Right lobe of liver (tissue), 6 donors: ENCODE measurements at regions not wholly inside any gene's neighbourhood (a gene's known extent, or its start where the extent isn't known, plus 50 kb on each side); places are given as distances from the start of the nearest gene placed in this dataset.
"Not testable (repeated sequence)": the region's sequence is repeated elsewhere in the genome, so short reads cannot be mapped to it uniquely, and the experiment has no call there.

Experiments used
- ATAC-seq, 4 donors: fragments of 200-7000 bp; cut with Tn5 transposase; one replicate each; pipeline ENCODE4 v1.9.1; 2020; ENCODE audit warnings: mild to moderate bottlenecking in 4 of 4, moderate library complexity in 4 of 4
- DNase-seq, 3 donors: peaks; one replicate each; pipeline ENCODE4 v3.0.0-alpha.2; 2020
- H3K27ac ChIP-seq, 3 donors: fragments of 200-600 bp; one replicate each; pipeline ENCODE4 v1.8.0; 2022
- H3K27me3 ChIP-seq, 2 donors: fragments of 200-600 bp; one replicate each; pipeline ENCODE4 v1.8.0; 2022
- H3K36me3 ChIP-seq, 4 donors: fragments of 200-600 bp; sonication (generic) in 1 of 4; one replicate each; pipeline versions ENCODE4 v1.5.1 to v1.8.0; 2017 to 2022; ENCODE audit warnings: control low read depth in 1 of 4
- H3K4me1 ChIP-seq, 4 donors: fragments of 200-600 bp; sonication (generic) in 1 of 4; one replicate each; pipeline versions ENCODE4 v1.5.1 to v1.8.0; 2017 to 2022; ENCODE audit warnings: control low read depth in 1 of 4
- H3K4me3 ChIP-seq, 3 donors: fragments of 200-600 bp; one replicate each; pipeline ENCODE4 v1.8.0; 2022
- H3K9me3 ChIP-seq, 4 donors: fragments of 200-600 bp; sonication (generic) in 1 of 4; one replicate each; pipeline versions ENCODE4 v1.5.1 to v1.8.0; 2017 to 2022; ENCODE audit warnings: control low read depth in 1 of 4
- POLR2A ChIP-seq: fragments of 450-650 bp; IDR thresholded peaks from one replicate; pipeline ENCODE4 v1.6.1; 2017; ENCODE audit warnings: antibody characterized with exemption, mild to moderate bottlenecking
- WGBS: methylation state at CpG from one replicate; pipeline ENCODE4 v1.1.6; 2018; ENCODE audit warnings: low coverage, low lambda C conversion rate; ENCODE audit not compliant: insufficient coverage; ENCODE audit errors: missing lambda C conversion rate; 5-methylcytosine and 5-hydroxymethylcytosine counted together
- intact Hi-C, 2 donors: fragments of 100-400 bp; cut with DNase I; formaldehyde crosslinking; loops; one replicate each; pipeline versions ENCODE4 v1.11.2 to v1.14.1; 2022
- TF ChIP-seq, protein P1 (sequence below), 4 donors: fragments of 200-600 bp in 3 of 4; fragments of 450-650 bp in 1 of 4; IDR thresholded peaks; one replicate each; pipeline versions ENCODE4 v1.5.1 to v1.8.0; 2016 to 2022; ENCODE audit warnings: antibody characterized with exemption in 4 of 4, mild to moderate bottlenecking in 2 of 4
- donor health status: DM: no; HTN: yes; CAD: no.
- donor health status: DM: no; HTN: no; CAD: no.
- donor health status: DM: no; HTN: no; CAD: no.
- donor health status: DM: no; HTN: yes; CAD: no.
- donor health status: DM: no; HTN: yes; CAD: no.

DNA sequence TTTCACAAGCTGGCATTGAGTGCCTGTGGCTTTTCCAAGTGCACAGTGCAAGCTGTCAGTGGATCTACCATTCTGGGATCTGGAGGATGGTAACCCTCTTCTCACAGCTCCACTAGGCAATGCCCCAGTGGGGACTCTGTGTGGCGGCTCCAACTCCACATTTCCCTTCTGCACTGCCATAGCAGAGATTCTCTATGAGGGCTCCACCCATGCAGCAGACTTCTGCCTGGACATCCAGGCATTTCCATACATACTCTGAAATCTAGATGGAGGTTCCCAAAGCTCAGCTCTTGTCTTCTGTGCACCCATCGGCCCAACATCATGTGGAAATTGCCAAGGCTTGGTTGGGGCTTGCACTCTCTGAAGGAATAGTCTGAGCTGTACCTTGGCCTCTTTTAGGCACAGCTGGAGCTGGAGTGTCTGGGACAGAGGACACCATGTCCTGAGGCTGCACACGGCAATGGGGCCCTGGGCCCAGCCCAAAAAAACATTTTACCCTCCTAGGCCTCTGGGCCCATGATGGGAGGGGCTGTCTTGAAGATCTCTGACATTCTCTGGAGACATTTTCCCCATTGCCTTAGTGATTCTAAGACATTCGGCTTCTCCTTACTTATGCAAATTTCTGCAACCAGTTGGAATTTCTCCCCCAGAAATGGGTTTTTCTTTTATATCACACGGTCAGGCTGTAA lies 313.3 kb upstream of the SFSWAP start:
- Histone ChIP-seq H3K4me3 (no peak overlapping the region), H3K27me3 (no peaks in the 10 kb centered on the region), H3K4me1 (no peaks in the 10 kb centered on the region), H3K9me3 (no peaks in the 10 kb centered on the region), H3K36me3 (no peaks in the 10 kb centered on the region), H3K27ac (no peak overlapping the region)
- DNase-seq, result no peak
- intact Hi-C loops, result no loop called here
- TF ChIP-seq, protein P1, sequence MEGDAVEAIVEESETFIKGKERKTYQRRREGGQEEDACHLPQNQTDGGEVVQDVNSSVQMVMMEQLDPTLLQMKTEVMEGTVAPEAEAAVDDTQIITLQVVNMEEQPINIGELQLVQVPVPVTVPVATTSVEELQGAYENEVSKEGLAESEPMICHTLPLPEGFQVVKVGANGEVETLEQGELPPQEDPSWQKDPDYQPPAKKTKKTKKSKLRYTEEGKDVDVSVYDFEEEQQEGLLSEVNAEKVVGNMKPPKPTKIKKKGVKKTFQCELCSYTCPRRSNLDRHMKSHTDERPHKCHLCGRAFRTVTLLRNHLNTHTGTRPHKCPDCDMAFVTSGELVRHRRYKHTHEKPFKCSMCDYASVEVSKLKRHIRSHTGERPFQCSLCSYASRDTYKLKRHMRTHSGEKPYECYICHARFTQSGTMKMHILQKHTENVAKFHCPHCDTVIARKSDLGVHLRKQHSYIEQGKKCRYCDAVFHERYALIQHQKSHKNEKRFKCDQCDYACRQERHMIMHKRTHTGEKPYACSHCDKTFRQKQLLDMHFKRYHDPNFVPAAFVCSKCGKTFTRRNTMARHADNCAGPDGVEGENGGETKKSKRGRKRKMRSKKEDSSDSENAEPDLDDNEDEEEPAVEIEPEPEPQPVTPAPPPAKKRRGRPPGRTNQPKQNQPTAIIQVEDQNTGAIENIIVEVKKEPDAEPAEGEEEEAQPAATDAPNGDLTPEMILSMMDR (IDR thresholded peaks at IDR 0.05), result no peak
- no peak for TF ChIP-seq POLR2A
- ATAC-seq, result no peak
- WGBS, result 44% methylated on average over 4 of the region's 5 CpGs

- TF ChIP-seq, protein P1 (IDR thresholded peaks at IDR 0.05), result no peak
- TF ChIP-seq POLR2A, result no peak
- Histone ChIP-seq H3K4me3 (no peak overlapping the region), H3K27me3 (no peaks in the 10 kb centered on the region), H3K36me3 (no peaks in the 10 kb centered on the region), H3K9me3 (no peaks in the 10 kb centered on the region), H3K4me1 (no peaks in the 10 kb centered on the region), H3K27ac (no peak overlapping the region)
- DNase-seq (no peak), ATAC-seq (no peak)
- intact Hi-C loops, result no loop called here
These were observed 311.9 kb upstream of the SFSWAP start for GRCh38 chr12:131399000-131399399.

DNA sequence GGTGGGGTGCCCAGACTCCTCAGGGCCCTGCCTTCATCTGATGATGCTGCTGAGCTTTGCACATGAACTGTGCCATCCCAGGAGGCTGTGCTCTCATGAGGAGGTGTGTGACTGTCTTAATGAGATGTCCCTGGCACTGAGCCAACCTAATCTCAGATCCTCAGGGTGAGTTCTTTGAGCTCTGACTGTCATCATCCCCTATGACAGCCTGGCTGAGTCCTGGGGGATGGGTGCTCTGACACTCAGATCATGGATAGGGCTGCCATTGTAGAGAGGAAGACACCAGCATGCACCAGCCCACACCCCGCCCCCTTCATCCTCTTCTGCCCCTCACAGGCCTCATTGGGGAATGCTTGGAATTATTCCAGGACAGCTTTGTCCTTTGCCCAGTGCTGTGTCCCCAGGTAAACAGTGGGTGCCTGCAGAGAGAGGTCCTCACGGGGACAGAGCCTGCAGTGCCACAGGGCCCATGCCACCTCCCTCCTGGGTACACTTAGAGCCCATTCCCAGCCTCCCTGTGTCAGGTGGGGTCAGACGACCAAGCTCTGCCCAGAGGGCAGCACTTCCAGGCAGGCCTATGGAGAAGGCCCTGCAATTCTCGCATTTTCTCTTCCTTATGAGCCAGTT lies 310.1 kb upstream of the SFSWAP start:
- 27% methylated on average over 4 of the region's 4 CpGs for WGBS
- not testable (repeated sequence) for H3K36me3 ChIP-seq
- ATAC-seq, result peak in 2 of 4 donors; percentile 11 to 67

GRCh38 chr12:131401907-131402633 lies 308.8 kb upstream of the SFSWAP start:
- H3K9me3 ChIP-seq, H3K4me3 ChIP-seq, intact Hi-C loops, H3K4me1 ChIP-seq, H3K27ac ChIP-seq, H3K27me3 ChIP-seq, H3K36me3 ChIP-seq, DNase-seq: not testable (repeated sequence)
- peak in 2 of 4 donors; percentile 21 to 50 for ATAC-seq
- 32% methylated on average over 9 of the region's 13 CpGs for WGBS

More for the DNA sequence above, 310.1 kb upstream of the SFSWAP start:
- H3K27me3 ChIP-seq, H3K4me1 ChIP-seq, intact Hi-C loops, H3K4me3 ChIP-seq, H3K27ac ChIP-seq, DNase-seq, H3K9me3 ChIP-seq: not testable (repeated sequence)

GRCh38 chr12:131402781-131403396 lies 308.0 kb upstream of the SFSWAP start:
- ATAC-seq, result no peak

More at GRCh38 chr12:131402781-131403396, 308.0 kb upstream of the SFSWAP start:
- TF ChIP-seq, protein P1 (IDR thresholded peaks at IDR 0.05), result no peak
- TF ChIP-seq POLR2A, result no peak
- WGBS, result 0% methylated on average over 1 of the region's 14 CpGs
- no peaks in the 10 kb centered on the region for H3K4me1 ChIP-seq
- no peak for DNase-seq
- intact Hi-C loops, result no loop called here
- H3K9me3 ChIP-seq, result no peaks in the 10 kb centered on the region
- H3K4me3 ChIP-seq, result no peak overlapping the region
- no peaks in the 10 kb centered on the region for H3K27me3 ChIP-seq
- H3K36me3 ChIP-seq, result no peaks in the 10 kb centered on the region
- H3K27ac ChIP-seq, result no peak overlapping the region
